B cell (primary cell): ENCODE measurements at regions not wholly inside any gene's neighbourhood (a gene's known extent, or its start where the extent isn't known, plus 50 kb on each side); places are given as distances from the start of the nearest gene placed in this dataset.

Experiments used
- EZH2 ChIP-seq: IDR thresholded peaks from 2 replicates; pipeline ENCODE4 v1.6.1; 2012; ENCODE audit warnings: borderline replicate concordance, low read depth, mild to moderate bottlenecking, moderate library complexity, low read length; ENCODE audit not compliant: insufficient read depth, poor library complexity, severe bottlenecking
- TF ChIP-seq, protein P1 (sequence below): fragments of 200-600 bp; IDR thresholded peaks from one replicate; pipeline ENCODE4 v1.8.0; 2022; ENCODE audit warnings: antibody characterized with exemption, mild to moderate bottlenecking

DNA sequence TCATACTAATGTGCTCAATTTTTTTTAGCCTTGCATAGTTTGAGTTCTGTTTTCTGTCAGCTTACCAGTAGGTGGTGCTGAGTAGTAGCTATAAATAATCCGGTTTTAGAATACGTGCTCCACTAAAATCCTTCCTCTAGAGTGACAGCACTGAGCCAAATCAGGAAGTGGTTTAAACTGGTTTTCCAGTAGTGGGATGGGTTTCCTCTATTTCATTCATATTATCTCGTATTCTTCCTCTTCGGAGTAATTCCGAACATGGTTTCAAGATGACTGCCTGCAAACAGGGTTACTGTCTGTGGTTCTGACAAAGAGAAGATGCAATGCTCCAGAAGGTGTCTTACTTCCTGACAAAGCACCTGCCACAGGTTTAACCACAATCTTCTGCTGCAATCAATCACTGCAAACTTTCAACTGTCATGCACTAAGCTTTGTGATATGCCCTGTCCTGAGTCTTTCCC lies 496.9 kb upstream of the VRK2 start:
- TF ChIP-seq, protein P1, sequence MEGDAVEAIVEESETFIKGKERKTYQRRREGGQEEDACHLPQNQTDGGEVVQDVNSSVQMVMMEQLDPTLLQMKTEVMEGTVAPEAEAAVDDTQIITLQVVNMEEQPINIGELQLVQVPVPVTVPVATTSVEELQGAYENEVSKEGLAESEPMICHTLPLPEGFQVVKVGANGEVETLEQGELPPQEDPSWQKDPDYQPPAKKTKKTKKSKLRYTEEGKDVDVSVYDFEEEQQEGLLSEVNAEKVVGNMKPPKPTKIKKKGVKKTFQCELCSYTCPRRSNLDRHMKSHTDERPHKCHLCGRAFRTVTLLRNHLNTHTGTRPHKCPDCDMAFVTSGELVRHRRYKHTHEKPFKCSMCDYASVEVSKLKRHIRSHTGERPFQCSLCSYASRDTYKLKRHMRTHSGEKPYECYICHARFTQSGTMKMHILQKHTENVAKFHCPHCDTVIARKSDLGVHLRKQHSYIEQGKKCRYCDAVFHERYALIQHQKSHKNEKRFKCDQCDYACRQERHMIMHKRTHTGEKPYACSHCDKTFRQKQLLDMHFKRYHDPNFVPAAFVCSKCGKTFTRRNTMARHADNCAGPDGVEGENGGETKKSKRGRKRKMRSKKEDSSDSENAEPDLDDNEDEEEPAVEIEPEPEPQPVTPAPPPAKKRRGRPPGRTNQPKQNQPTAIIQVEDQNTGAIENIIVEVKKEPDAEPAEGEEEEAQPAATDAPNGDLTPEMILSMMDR: no peak
- TF ChIP-seq EZH2: no peak
